H1 (cell line): ENCODE measurements at regions not wholly inside any gene's neighbourhood (a gene's known extent, or its start where the extent isn't known, plus 50 kb on each side); places are given as distances from the start of the nearest gene placed in this dataset.

Experiments
- CTCF ChIA-PET: fragments of 300-600 bp; sonication (Branson Sonifier 250); formaldehyde crosslinking; loops from one replicate; lab custom pipeline; 2021; ENCODE audit not compliant: partially characterized antibody; lab: Charles Lee
- POLR2A ChIA-PET: fragments of 300-600 bp; sonication (Branson Sonifier 250); formaldehyde crosslinking; loops from one replicate; lab custom pipeline; 2021; ENCODE audit warnings: inconsistent platforms; ENCODE audit not compliant: partially characterized antibody; lab: Charles Lee
- DNase-seq, 2 experiments: peaks; one replicate each; pipeline versions ENCODE4 v3.0.0 to v3.0.0-alpha.2; 2010 to 2022; ENCODE audit warnings: low spot score in 2 of 2, low read depth in 1 of 2, mixed read lengths in 1 of 2
- FAIRE-seq: peaks from 2 replicates; lab custom pipeline; 2011; peaks lifted over from hg19 to GRCh38; lab: Jason Lieb, UNC
- H2AFZ ChIP-seq: 2 replicates; pipeline ENCODE4 v1.8.1; 2012; ENCODE audit warnings: low read length, inconsistent platforms
- H2AK5ac ChIP-seq: 2 replicates; pipeline ENCODE4 v1.6.1; 2013; ENCODE audit warnings: low read depth, low read length
- H2BK120ac ChIP-seq: replicated peaks from 2 replicates; pipeline ENCODE3; 2013; ENCODE audit warnings: low read depth, low read length, inconsistent platforms
- H2BK12ac ChIP-seq: 2 replicates; pipeline ENCODE4 v1.6.1; 2013; ENCODE audit warnings: low read depth, low read length
- H2BK15ac ChIP-seq: 2 replicates; pipeline ENCODE4 v1.6.1; 2013; ENCODE audit warnings: low read length
- H2BK20ac ChIP-seq: 2 replicates; pipeline ENCODE4 v1.6.1; 2013; ENCODE audit warnings: low read length
- H2BK5ac ChIP-seq: 2 replicates; pipeline ENCODE4 v1.6.1; 2013; ENCODE audit warnings: low read depth, low read length
- H3K14ac ChIP-seq: 2 replicates; pipeline ENCODE4 v1.6.1; 2013; ENCODE audit warnings: inconsistent platforms; ENCODE audit not compliant: insufficient read length
- H3K18ac ChIP-seq: 2 replicates; pipeline ENCODE4 v1.6.1; 2013; ENCODE audit warnings: low read length; ENCODE audit errors: extremely low read depth
- H3K23ac ChIP-seq: 2 replicates; pipeline ENCODE4 v1.6.1; 2013; ENCODE audit warnings: inconsistent platforms; ENCODE audit not compliant: insufficient read length
- H3K23me2 ChIP-seq: 2 replicates; pipeline ENCODE4 v1.6.1; 2013; ENCODE audit warnings: low read depth, low read length
- H3K27ac ChIP-seq: 2 replicates; pipeline ENCODE4 v1.6.1; 2011; ENCODE audit warnings: low read depth, low read length, inconsistent platforms
- H3K27me3 ChIP-seq, 4 experiments: replicated peaks in 1 of 4; 1 replicate in 1 of 4; 2 replicates in 3 of 4; pipeline versions ENCODE4 v1.6.1 to v1.8.1; 2011 to 2013; ENCODE audit warnings: low read length in 3 of 4, mild to moderate bottlenecking in 3 of 4, inconsistent platforms in 2 of 4, mixed read lengths in 2 of 4, moderate library complexity in 1 of 4; ENCODE audit not compliant: control insufficient read depth in 3 of 4, insufficient read depth in 3 of 4; ENCODE audit errors: extremely low read depth in 1 of 4
- H3K36me3 ChIP-seq, 4 experiments: 2 replicates each; pipeline versions ENCODE4 v1.6.1 to v1.8.1; 2011 to 2013; ENCODE audit warnings: mild to moderate bottlenecking in 4 of 4, low read length in 3 of 4, moderate library complexity in 2 of 4, control low read depth in 1 of 4, inconsistent platforms in 1 of 4; ENCODE audit not compliant: insufficient read depth in 4 of 4, control insufficient read depth in 2 of 4
- H3K4ac ChIP-seq: replicated peaks from 2 replicates; pipeline ENCODE3; 2013; ENCODE audit warnings: low read length, low read depth, mixed read lengths, inconsistent platforms; ENCODE audit not compliant: insufficient read length
- H3K4me1 ChIP-seq, 4 experiments: replicated peaks in 1 of 4; 1 replicate in 1 of 4; 2 replicates in 3 of 4; pipeline versions ENCODE4 v1.6.1 to v1.8.1; 2011 to 2013; ENCODE audit warnings: low read length in 3 of 4, inconsistent platforms in 2 of 4, mixed read lengths in 1 of 4; ENCODE audit not compliant: insufficient read depth in 4 of 4, control insufficient read depth in 3 of 4
- H3K4me2 ChIP-seq, 2 experiments: 2 replicates each; pipeline versions ENCODE4 v1.6.1 to v1.8.1; 2011 to 2013; ENCODE audit warnings: low read depth in 2 of 2, low read length in 2 of 2, control low read depth in 1 of 2, inconsistent platforms in 1 of 2, mild to moderate bottlenecking in 1 of 2; ENCODE audit not compliant: insufficient read depth in 1 of 2
- H3K4me3 ChIP-seq, 4 experiments: fragments of 200-600, 300-600 bp in 1 of 4; sonication (generic), shearing (Covaris generic), sonication (Bioruptor Twin) in 1 of 4; 2 replicates each; pipeline versions ENCODE4 v1.5.1 to v1.8.1; 2011 to 2016; ENCODE audit warnings: low read length in 4 of 4, low read depth in 3 of 4, control low read depth in 2 of 4, inconsistent platforms in 2 of 4, mild to moderate bottlenecking in 2 of 4, mixed read lengths in 1 of 4, moderate library complexity in 1 of 4; ENCODE audit not compliant: insufficient read depth in 2 of 4; ENCODE audit errors: extremely low read depth in 1 of 4
- H3K56ac ChIP-seq: replicated peaks from 2 replicates; pipeline ENCODE3; 2013; ENCODE audit warnings: low read depth, mild to moderate bottlenecking, mixed read lengths, low read length, inconsistent platforms; ENCODE audit not compliant: insufficient read length
- H3K79me1 ChIP-seq: 2 replicates; pipeline ENCODE4 v1.6.1; 2013; ENCODE audit warnings: low read depth, low read length, control low read depth
- H3K79me2 ChIP-seq, 2 experiments: 2 replicates each; pipeline versions ENCODE4 v1.6.1 to v1.8.1; 2012 to 2013; ENCODE audit warnings: low read length in 2 of 2, mild to moderate bottlenecking in 2 of 2, inconsistent platforms in 1 of 2; ENCODE audit not compliant: insufficient read depth in 2 of 2, control insufficient read depth in 1 of 2
- H3K9ac ChIP-seq, 4 experiments: replicated peaks in 1 of 4; 1 replicate in 1 of 4; 2 replicates in 3 of 4; pipeline versions ENCODE4 v1.6.1 to v1.8.1; 2011 to 2013; ENCODE audit warnings: low read depth in 3 of 4, low read length in 3 of 4, control low read depth in 2 of 4, mild to moderate bottlenecking in 2 of 4, moderate library complexity in 2 of 4, inconsistent platforms in 1 of 4; ENCODE audit errors: extremely low read depth in 1 of 4
- H3K9me3 ChIP-seq, 2 experiments: 2 replicates each; pipeline versions ENCODE4 v1.6.1 to v1.8.1; 2012 to 2013; ENCODE audit warnings: mild to moderate bottlenecking in 2 of 2, moderate library complexity in 2 of 2, control low read depth in 1 of 2, inconsistent platforms in 1 of 2, low read depth in 1 of 2, low read length in 1 of 2, mixed read lengths in 1 of 2; ENCODE audit not compliant: insufficient read depth in 2 of 2
- H4K20me1 ChIP-seq, 2 experiments: replicated peaks in 1 of 2; 2 replicates each; pipeline versions ENCODE3 to v1.8.1; 2011 to 2013; ENCODE audit warnings: inconsistent platforms in 2 of 2, low read length in 2 of 2, mild to moderate bottlenecking in 1 of 2; ENCODE audit not compliant: insufficient read depth in 2 of 2, control insufficient read depth in 1 of 2
- H4K5ac ChIP-seq: 2 replicates; pipeline ENCODE4 v1.6.1; 2013; ENCODE audit warnings: low read length, low read depth, mixed read lengths, inconsistent platforms; ENCODE audit not compliant: insufficient read length
- H4K8ac ChIP-seq: 2 replicates; pipeline ENCODE4 v1.8.0; 2013; ENCODE audit warnings: mild to moderate bottlenecking, moderate library complexity, low read length, inconsistent platforms; ENCODE audit not compliant: insufficient read depth; ENCODE audit errors: extremely low read depth
- H4K91ac ChIP-seq: replicated peaks from 2 replicates; pipeline ENCODE3; 2013; ENCODE audit warnings: low read length, mixed read lengths, inconsistent platforms; ENCODE audit not compliant: insufficient read length
- BCL11A ChIP-seq, 2 experiments: IDR thresholded peaks; one replicate each; pipeline ENCODE4 v1.6.1; 2011; ENCODE audit warnings: low read depth in 2 of 2, low read length in 2 of 2, mild to moderate bottlenecking in 2 of 2
- NRF1 ChIP-seq: IDR thresholded peaks from 2 replicates; pipeline ENCODE4 v1.6.1; 2011; ENCODE audit warnings: mild to moderate bottlenecking, low read depth, low read length, improper control_type of control experiment
- RFX5 ChIP-seq: IDR thresholded peaks from 2 replicates; pipeline ENCODE4 v1.6.1; 2011; ENCODE audit warnings: low read depth, low read length, improper control_type of control experiment, borderline replicate concordance
- SP4 ChIP-seq: IDR thresholded peaks from 2 replicates; pipeline ENCODE4 v1.6.1; 2012; ENCODE audit warnings: low read length, inconsistent platforms
- WGBS, 2 experiments: shearing (Covaris generic) in 1 of 2; methylation state at CpG; one replicate each; pipeline versions ENCODE4 v1.1.6 to v1.1.7; 2013 to 2015; ENCODE audit warnings: low lambda C conversion rate in 2 of 2, mixed read lengths in 2 of 2, inconsistent platforms in 1 of 2, low coverage in 1 of 2, missing lambda C conversion rate in 1 of 2; ENCODE audit not compliant: insufficient replicate concordance in 2 of 2, insufficient coverage in 1 of 2, insufficient read length in 1 of 2; ENCODE audit errors: extremely low coverage in 1 of 2, missing lambda C conversion rate in 1 of 2; 5-methylcytosine and 5-hydroxymethylcytosine counted together

- TF ChIP-seq BCL11A (IDR thresholded peaks at IDR 0.05; ENCODE audit: low read depth in 2 of 2, low read length in 2 of 2), result no peak
- no peak for TF ChIP-seq SP4
- no peak for TF ChIP-seq NRF1
- TF ChIP-seq RFX5, result no peak
- WGBS, 2 experiments, result 90% methylated on average over 1 of the region's 1 CpG; no CpG with 5 or more reads in 1 of the 2 experiments
- H3K56ac ChIP-seq, result no peak overlapping the region
- H3K27me3 ChIP-seq, result no peaks in the 10 kb centered on the region
- FAIRE-seq (no peak), DNase-seq (no peak)
- no peak overlapping the region for H2BK15ac ChIP-seq
- H3K4me1 ChIP-seq, result peaks cover 0 to 3% (median 0%) of the 10 kb centered on the region in 4 experiments; a peak in 3 of 7 replicates
- no peak overlapping the region for H4K5ac ChIP-seq
- H3K79me1 ChIP-seq, result no peaks in the 10 kb centered on the region
- H3K36me3 ChIP-seq, result no peaks in the 10 kb centered on the region
- H3K23me2 ChIP-seq, result no peaks in the 10 kb centered on the region; the same call in 1 of the 2 replicates
- H2BK12ac ChIP-seq, result no peak overlapping the region
- H2BK5ac ChIP-seq, result no peak overlapping the region
- no peaks in the 10 kb centered on the region for H4K20me1 ChIP-seq
- no peak overlapping the region for H3K4ac ChIP-seq
- no peak overlapping the region for H3K4me3 ChIP-seq
- no peak overlapping the region for H3K14ac ChIP-seq
- H4K8ac ChIP-seq, result no peak overlapping the region
- no peak overlapping the region for H2AK5ac ChIP-seq
- no peak overlapping the region for H3K23ac ChIP-seq
- H2BK20ac ChIP-seq, result no peak overlapping the region
- no peak overlapping the region for H3K27ac ChIP-seq
- no peak overlapping the region for H3K4me2 ChIP-seq
- H3K9me3 ChIP-seq, result no peaks in the 10 kb centered on the region
- H2BK120ac ChIP-seq, result no peak overlapping the region
- CTCF ChIA-PET, result no interaction called here
- POLR2A ChIA-PET, result no interaction called here
- H3K18ac ChIP-seq, result no peak overlapping the region
- no peaks in the 10 kb centered on the region for H3K79me2 ChIP-seq
- H3K9ac ChIP-seq, result no peak overlapping the region
- no peak overlapping the region for H2AFZ ChIP-seq
- H4K91ac ChIP-seq, result no peak overlapping the region
Observed at GRCh38 chr7:119888251-119888650, 384.7 kb upstream of the KCND2 start.
